ENCODE measurements at regions not wholly inside any gene's neighbourhood (a gene's known extent, or its start where the extent isn't known, plus 50 kb on each side); places are given as distances from the start of the nearest gene placed in this dataset.
A peak's percentile ranks its signal among the peaks of the same experiment; 100 is the strongest.

- no peak overlapping the region for H3K27ac ChIP-seq
- TF ChIP-seq CTCF (IDR thresholded peaks at IDR 0.05), result no peak
- intact Hi-C loops (cut with DNase I), result no loop called here
- H3K4me3 ChIP-seq, result no peak overlapping the region
- H3K9ac ChIP-seq (ENCODE audit: low read depth in 2 of 2, low read length in 2 of 2), result no peak overlapping the region
- H3K27me3 ChIP-seq, result no peaks in the 10 kb centered on the region
- H3K4me1 ChIP-seq, result no peaks in the 10 kb centered on the region
- DNase-seq, result no peak
- H3K9me3 ChIP-seq, result no peaks in the 10 kb centered on the region
- H3K36me3 ChIP-seq, result no peaks in the 10 kb centered on the region
These were observed 62.0 kb upstream of the BCL6 start for GRCh38 chr3:187807086-187807862.

- intact Hi-C loops (cut with DNase I), result no loop called here
- H3K36me3 ChIP-seq, result no peaks in the 10 kb centered on the region
- H3K9ac ChIP-seq (ENCODE audit: low read depth in 2 of 2, low read length in 2 of 2), result peak overlapping the region in 1 of 2 donors; percentile 68
- TF ChIP-seq CTCF (IDR thresholded peaks at IDR 0.05), result no peak
- peak overlapping the region; percentile 32 for H3K27ac ChIP-seq
- no peaks in the 10 kb centered on the region for H3K27me3 ChIP-seq
- H3K9me3 ChIP-seq, result no peaks in the 10 kb centered on the region
- no peak overlapping the region for H3K4me3 ChIP-seq
- H3K4me1 ChIP-seq, result no peaks in the 10 kb centered on the region
- DNase-seq, result peak; percentile 20
These were observed 63.2 kb upstream of the BCL6 start for GRCh38 chr3:187808527-187808895.

GRCh38 chr3:187809612-187809991 is 64.3 kb upstream of the BCL6 start:
- Histone ChIP-seq H3K27me3 (no peaks in the 10 kb centered on the region), H3K9me3 (no peaks in the 10 kb centered on the region), H3K27ac (peak overlapping the region; percentile 32), H3K9ac (ENCODE audit: low read depth in 2 of 2, low read length in 2 of 2) (no peak overlapping the region), H3K36me3 (no peaks in the 10 kb centered on the region), H3K4me1 (no peaks in the 10 kb centered on the region), H3K4me3 (no peak overlapping the region)
- no peak for DNase-seq
- no peak for TF ChIP-seq CTCF (IDR thresholded peaks at IDR 0.05)
- intact Hi-C loops (cut with DNase I), result no loop called here

GRCh38 chr3:187810021-187810446 is 64.8 kb upstream of the BCL6 start:
- H3K27me3 ChIP-seq, result no peaks in the 10 kb centered on the region
- no peaks in the 10 kb centered on the region for H3K36me3 ChIP-seq
- no peaks in the 10 kb centered on the region for H3K4me1 ChIP-seq
- H3K9ac ChIP-seq (ENCODE audit: low read depth in 2 of 2, low read length in 2 of 2), result no peak overlapping the region
- H3K9me3 ChIP-seq, result no peaks in the 10 kb centered on the region
- no peak for TF ChIP-seq CTCF (IDR thresholded peaks at IDR 0.05)
- DNase-seq, result no peak
- H3K4me3 ChIP-seq, result no peak overlapping the region
- no peak overlapping the region for H3K27ac ChIP-seq
- intact Hi-C loops (cut with DNase I), result no loop called here

GRCh38 chr3:187811585-187812250 is 66.5 kb upstream of the BCL6 start:
- H3K27me3 ChIP-seq, result no peaks in the 10 kb centered on the region
- intact Hi-C loops (cut with DNase I), result no loop called here
- no peaks in the 10 kb centered on the region for H3K4me1 ChIP-seq
- H3K36me3 ChIP-seq, result no peaks in the 10 kb centered on the region
- H3K9ac ChIP-seq (ENCODE audit: low read depth in 2 of 2, low read length in 2 of 2), result no peak overlapping the region
- no peak for DNase-seq
- H3K9me3 ChIP-seq, result no peaks in the 10 kb centered on the region
- no peak overlapping the region for H3K27ac ChIP-seq
- no peak for TF ChIP-seq CTCF (IDR thresholded peaks at IDR 0.05)
- H3K4me3 ChIP-seq, result no peak overlapping the region

Data from colonic mucosa (tissue), 4 donors.